HG02759 (cell line): ENCODE measurements at regions not wholly inside any gene's neighbourhood (a gene's known extent, or its start where the extent isn't known, plus 50 kb on each side); places are given as distances from the start of the nearest gene placed in this dataset.
"Not testable (repeated sequence)": the region's sequence is repeated elsewhere in the genome, so short reads cannot be mapped to it uniquely, and the experiment has no call there.

Experiments
- ATAC-seq: cut with Tn5 transposase; IDR thresholded peaks from one replicate; pipeline ENCODE4 v1.9.1; 2021; ENCODE audit warnings: mild to moderate bottlenecking, moderate library complexity; ENCODE audit not compliant: unreplicated experiment

DNA sequence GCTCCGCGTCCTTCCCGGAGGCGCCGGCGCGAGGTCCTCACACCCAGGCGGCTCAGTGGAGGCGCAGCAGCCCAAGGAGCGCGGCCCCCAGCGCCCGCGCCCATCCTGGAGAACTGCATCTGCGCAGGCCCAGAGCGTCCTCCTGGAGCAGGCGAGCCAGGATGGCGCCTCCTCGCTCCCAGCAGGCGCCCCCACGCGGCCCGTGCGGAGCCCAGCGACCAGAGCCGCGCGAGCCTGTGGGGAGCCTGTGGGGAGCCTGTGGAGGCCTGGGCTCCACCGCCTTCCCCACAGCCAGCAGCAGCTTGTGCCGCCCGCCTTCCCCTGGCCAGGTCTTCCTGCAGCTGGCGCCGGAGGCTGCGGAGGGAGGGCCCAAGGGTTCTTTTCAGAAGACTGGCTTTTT is 953.9 kb downstream of the TMEM121 start:
- not testable (repeated sequence) for ATAC-seq

DNA sequence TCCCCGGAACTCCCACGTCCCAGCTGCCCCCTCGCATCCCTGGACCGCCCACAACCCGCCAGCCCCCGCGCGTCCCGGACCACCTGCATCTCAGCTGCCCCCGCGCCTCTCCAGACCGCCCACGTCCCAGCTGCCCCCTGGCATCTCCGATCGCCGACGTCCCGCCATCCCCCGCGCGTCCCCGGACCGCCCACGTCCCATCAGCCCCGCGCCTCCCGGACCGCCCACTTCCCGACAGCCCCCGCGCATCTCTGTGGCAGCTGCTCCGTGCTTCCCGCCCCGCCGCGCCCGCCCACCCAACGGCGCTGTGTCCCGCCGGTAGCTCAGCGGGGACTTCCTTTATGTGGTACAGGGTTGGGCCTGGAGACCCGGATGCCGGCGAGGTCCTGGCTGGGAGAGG is 955.8 kb downstream of the TMEM121 start:
- ATAC-seq, result not testable (repeated sequence)

GRCh38 chr14:106487600-106487999 is 961.2 kb downstream of the TMEM121 start:
- ATAC-seq, result no peak

GRCh38 chr14:106488291-106488690 is 961.9 kb downstream of the TMEM121 start:
- ATAC-seq, result no peak

- ATAC-seq, result no peak
Observed at GRCh38 chr14:106489112-106489881, 962.9 kb downstream of the TMEM121 start.

DNA sequence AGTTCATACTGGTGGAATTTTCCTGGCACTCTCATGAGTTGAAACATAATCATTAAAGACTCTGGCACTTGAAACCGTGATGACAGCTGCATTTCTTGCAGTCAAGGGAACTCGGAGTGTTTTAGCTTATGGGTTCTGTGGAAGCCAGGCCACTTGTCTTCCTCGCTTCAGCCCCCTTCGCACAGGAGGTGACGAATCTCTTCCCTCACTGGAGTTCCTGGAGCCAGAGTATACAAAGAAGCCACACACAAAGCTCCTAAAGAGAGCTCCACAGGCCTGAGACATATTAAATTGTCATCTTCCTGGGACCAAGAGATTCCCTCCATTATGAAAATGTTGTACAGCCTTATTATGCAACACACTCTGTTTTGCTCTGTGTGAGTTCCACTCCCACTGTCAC is 964.1 kb downstream of the TMEM121 start:
- no peak for ATAC-seq

- no peak for ATAC-seq
Observed at GRCh38 chr14:106491851-106492250, 965.5 kb downstream of the TMEM121 start.

DNA sequence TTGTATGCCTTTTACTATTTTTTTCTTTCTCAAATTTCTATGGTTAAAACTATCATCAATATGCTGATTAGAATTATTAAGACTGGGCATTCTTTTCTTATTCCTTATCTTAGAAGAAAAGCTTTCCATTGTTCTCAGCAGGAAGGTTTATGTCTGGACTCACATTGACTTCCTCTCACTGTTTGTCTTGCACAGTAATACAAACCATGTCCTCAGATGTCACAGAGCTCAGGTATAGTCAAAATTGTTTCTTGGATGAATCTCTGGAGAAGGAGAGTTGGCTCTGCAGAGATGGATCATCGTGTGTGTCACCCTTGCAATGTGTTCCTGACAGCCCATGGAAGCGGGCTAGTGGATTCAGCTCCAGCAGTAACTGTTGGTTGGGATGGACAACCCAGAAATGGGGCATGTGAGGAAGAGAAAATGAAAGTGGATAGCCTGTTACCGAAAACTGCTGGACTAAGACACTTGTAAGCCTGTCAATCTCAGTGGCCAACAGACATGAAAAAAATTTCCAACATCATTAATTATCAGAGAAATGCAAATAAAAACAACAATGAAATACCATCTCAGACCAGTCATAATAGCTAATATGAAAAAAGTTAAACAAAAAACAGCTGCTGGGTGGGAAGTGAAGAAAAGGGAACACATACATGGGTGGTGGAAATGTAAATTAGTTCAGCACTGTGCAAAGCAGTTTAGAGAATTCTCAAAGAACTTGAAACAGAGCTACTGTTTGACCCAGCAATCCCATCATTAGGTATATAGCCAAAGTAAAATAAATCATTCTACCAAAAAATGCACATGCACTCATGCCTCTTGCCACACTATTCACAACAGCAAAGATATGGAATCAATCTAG is 967.8 kb downstream of the TMEM121 start:
- no peak for ATAC-seq

- no peak for ATAC-seq
Observed at GRCh38 chr14:106500571-106500970, 974.2 kb downstream of the TMEM121 start.

DNA sequence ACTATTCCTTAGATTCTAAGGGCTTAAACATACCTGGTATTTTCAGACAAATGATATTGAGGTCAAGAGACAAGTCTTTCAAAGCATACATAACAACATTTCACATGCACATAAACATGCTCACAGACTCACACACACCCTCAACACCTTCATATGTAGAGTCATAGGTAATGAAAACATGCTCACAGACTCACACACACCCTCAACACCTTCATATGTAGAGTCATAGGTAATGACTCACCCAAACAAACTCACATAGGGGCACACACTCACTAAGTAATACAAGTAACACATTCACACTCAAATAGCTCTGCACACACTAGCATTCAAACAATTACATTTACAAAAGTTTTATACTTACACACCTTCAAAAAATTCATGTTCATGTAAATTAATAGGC is 975.5 kb downstream of the TMEM121 start:
- no peak for ATAC-seq

DNA sequence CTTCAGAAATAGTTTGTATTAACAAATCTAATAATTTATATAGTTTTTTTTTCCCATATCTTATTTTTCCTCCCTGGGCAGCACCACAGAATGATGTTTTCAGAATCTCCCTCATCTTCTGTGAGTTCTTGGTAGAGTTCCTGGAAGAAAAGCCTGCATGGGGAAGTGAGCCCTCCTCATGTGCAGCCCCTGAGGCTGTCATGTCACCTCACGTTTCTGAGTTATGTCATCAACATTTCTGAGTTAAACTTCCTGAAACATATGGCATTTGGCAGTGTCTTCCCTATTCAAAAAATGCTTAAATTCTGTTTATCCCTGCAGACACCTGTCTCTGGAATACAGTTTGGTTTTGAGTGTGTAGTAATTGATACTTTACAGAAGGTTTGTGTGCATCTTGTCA is 979.0 kb downstream of the TMEM121 start:
- no peak for ATAC-seq

GRCh38 chr14:106506881-106507305 is 980.5 kb downstream of the TMEM121 start:
- ATAC-seq, result no peak

DNA sequence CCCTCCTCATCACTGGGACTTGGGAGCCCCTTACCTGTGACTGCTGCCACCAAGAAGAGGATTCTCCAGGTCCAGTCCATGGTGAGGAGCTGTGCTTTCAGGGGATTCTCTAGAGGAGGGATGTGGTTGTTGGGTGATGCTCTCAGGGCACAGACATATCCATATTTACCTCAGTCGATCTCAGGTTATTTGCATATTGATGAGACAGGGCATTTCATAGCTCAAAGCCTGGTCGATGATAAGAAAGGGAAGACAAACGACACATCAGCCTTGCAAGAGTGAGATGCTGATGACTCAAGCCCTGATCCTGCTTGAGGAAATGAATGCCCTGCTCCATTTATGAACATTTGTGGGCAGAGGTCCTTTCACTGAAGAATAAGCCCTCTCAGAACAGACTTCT is 981.0 kb downstream of the TMEM121 start:
- ATAC-seq, result no peak

- ATAC-seq, result no peak
Observed at GRCh38 chr14:106508216-106508615, 981.8 kb downstream of the TMEM121 start.

DNA sequence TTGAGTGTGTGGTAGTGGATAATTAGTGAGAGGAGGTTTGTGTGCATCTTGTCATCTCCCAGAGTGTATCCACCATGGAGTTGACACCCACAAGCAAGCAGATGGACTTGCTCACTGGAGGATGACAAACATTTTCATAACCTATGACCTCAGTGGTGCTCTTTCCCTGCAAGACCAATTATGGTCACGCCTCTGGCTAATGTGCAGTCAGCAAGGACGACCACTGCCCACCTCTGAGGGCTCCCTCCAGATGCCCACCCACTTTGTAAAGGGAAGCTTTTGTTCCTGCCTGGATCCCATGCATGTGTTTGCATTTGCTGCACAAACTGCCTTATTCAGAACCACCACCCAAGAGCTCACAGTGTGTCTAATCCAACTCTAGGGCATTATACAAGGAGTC is 982.8 kb downstream of the TMEM121 start:
- no peak for ATAC-seq

DNA sequence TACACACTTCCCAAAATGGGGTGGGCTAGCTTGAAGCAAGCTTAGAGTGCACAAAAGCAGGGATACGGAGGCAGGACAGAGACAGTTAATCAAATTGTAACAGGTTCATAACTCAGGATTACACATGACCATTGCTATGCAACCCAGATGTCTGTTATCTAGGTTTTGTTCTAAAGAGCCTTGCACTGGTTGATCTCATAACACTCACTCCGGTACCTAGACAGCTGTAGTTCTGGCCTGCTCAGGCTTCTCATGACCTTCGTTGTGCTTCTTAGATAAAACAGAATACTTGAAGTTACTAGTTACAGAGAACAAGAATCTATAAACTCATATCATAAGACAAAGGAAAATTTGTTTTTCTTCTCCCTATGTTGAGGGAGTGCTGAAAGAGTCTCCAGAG is 983.4 kb downstream of the TMEM121 start:
- no peak for ATAC-seq

DNA sequence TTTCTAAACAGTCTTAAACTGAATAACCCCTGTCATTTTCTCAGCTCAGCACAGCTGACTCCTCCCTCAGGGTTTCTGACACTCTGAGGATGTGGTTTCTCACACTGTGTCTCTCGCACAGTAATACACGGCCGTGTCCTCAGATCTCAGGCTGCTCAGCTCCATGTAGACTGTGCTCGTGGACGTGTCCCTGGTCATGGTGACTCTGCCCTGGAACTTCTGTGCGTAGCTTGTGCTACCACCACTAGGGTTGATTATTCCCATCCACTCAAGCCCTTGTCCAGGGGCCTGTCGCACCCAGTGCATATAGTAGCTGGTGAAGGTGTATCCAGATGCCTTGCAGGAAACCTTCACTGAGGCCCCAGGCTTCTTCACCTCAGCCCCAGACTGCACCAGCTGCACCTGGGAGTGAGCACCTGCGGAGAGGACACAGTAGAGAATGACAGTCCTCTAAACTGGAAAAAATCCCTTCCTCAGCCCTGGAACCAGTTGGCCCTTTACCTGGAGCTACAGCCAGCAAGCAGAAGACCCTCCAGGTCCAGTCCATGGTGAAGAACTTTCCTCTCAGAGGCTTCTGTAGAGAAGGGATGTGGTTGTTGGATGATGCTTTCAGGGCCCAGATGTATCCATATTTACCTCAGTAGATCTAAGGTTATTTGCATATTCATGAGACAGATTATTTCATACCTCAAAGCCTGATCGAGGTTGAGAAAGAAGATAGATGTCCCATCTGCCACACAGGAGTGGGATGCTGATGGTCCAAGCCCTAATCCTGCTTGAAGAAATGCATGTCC is 984.8 kb downstream of the TMEM121 start:
- ATAC-seq, result no peak

- ATAC-seq, result no peak
Observed at GRCh38 chr14:106511800-106512198, 985.4 kb downstream of the TMEM121 start.

- ATAC-seq, result no peak
Observed at GRCh38 chr14:106513302-106513701, 986.9 kb downstream of the TMEM121 start.

DNA sequence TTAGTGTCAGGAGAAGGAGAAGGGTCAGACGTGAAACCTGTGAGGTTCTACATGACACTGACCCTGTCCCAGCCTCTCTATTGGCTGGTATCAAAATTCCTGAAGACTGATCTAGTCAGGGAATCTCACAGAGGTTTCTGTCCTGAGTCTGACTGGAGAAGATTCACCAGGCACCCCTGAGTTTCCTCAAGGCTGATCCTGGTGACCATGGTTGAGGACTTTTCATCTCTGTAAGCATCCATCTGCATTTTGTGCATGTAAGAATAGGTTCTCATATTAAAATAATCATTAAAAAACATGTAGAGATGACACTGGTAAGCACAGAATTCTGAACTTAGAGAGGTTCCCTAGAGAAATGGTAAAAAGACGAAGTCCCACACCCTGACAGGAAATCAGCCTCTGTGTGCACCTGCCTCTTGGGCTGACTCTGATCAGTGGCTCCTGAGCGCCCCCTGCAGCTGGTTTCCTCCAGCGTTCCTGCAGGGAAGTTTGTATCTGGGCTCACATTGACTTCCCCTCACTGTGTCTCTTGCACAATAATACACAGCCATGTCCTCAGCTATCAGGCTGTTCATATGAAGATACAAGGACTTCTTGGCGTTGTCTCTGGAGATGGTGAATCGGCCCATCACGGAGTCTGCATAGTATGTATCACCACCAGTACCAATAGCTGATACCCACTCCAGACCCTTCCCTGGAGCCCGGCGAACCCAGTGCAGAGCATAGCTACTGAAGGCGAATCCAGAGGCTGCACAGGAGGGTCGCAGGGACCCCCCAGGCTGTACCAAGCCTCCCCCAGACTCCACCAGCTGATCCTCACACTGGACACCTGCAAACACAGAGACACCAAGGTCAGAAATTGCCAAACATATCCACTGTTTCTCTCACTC is 991.9 kb downstream of the TMEM121 start:
- no peak for ATAC-seq
